ENCODE measurements at regions not wholly inside any gene's neighbourhood (a gene's known extent, or its start where the extent isn't known, plus 50 kb on each side); places are given as distances from the start of the nearest gene placed in this dataset.

- TF ChIP-seq CTCF (IDR thresholded peaks at IDR 0.05) (no peak), EZH2 (IDR thresholded peaks at IDR 0.05; ENCODE audit: borderline replicate concordance, insufficient read depth, low read depth, low read length, poor library complexity, severe bottlenecking) (no peak)
These were observed 279.3 kb upstream of the MTPN start for GRCh38 chr7:136256491-136256890.

All from B cell (primary cell).